ENCODE measurements at regions not wholly inside any gene's neighbourhood (a gene's known extent, or its start where the extent isn't known, plus 50 kb on each side); places are given as distances from the start of the nearest gene placed in this dataset.

DNA sequence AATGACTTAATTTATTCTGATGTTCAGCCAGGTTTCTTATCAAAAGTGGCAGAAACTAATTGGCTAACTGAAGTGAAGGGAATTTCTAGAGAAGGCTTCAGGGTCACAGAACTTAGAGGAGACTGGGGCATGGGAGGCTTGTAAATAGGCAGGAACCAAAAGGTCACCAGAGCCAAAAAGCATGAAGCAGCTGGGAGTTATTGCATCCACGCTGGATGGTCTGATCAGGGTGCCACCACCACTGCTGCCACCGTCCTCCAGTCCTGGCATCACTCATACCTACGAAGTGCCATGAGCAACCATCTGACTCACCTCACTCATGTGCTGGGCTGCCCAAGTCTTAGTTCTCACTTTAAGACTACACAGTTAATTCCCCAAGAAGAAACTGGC, 82.5 kb upstream of the DPH5 start (continued):
- TF ChIP-seq, protein P1, sequence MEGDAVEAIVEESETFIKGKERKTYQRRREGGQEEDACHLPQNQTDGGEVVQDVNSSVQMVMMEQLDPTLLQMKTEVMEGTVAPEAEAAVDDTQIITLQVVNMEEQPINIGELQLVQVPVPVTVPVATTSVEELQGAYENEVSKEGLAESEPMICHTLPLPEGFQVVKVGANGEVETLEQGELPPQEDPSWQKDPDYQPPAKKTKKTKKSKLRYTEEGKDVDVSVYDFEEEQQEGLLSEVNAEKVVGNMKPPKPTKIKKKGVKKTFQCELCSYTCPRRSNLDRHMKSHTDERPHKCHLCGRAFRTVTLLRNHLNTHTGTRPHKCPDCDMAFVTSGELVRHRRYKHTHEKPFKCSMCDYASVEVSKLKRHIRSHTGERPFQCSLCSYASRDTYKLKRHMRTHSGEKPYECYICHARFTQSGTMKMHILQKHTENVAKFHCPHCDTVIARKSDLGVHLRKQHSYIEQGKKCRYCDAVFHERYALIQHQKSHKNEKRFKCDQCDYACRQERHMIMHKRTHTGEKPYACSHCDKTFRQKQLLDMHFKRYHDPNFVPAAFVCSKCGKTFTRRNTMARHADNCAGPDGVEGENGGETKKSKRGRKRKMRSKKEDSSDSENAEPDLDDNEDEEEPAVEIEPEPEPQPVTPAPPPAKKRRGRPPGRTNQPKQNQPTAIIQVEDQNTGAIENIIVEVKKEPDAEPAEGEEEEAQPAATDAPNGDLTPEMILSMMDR (conservative IDR thresholded peaks at IDR 0.05; ENCODE audit: low read depth in 2 of 2), result no peak
- no peak for TF ChIP-seq POLR2AphosphoS5 (IDR thresholded peaks at IDR 0.05; ENCODE audit: low read depth)
- TF ChIP-seq CREB1 (CRISPR knock-in tag; IDR thresholded peaks at IDR 0.05; ENCODE audit: low read depth), result no peak
- TF ChIP-seq, protein P2, sequence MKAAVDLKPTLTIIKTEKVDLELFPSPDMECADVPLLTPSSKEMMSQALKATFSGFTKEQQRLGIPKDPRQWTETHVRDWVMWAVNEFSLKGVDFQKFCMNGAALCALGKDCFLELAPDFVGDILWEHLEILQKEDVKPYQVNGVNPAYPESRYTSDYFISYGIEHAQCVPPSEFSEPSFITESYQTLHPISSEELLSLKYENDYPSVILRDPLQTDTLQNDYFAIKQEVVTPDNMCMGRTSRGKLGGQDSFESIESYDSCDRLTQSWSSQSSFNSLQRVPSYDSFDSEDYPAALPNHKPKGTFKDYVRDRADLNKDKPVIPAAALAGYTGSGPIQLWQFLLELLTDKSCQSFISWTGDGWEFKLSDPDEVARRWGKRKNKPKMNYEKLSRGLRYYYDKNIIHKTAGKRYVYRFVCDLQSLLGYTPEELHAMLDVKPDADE (IDR thresholded peaks at IDR 0.05), result no peak
- TF ChIP-seq, protein P3, sequence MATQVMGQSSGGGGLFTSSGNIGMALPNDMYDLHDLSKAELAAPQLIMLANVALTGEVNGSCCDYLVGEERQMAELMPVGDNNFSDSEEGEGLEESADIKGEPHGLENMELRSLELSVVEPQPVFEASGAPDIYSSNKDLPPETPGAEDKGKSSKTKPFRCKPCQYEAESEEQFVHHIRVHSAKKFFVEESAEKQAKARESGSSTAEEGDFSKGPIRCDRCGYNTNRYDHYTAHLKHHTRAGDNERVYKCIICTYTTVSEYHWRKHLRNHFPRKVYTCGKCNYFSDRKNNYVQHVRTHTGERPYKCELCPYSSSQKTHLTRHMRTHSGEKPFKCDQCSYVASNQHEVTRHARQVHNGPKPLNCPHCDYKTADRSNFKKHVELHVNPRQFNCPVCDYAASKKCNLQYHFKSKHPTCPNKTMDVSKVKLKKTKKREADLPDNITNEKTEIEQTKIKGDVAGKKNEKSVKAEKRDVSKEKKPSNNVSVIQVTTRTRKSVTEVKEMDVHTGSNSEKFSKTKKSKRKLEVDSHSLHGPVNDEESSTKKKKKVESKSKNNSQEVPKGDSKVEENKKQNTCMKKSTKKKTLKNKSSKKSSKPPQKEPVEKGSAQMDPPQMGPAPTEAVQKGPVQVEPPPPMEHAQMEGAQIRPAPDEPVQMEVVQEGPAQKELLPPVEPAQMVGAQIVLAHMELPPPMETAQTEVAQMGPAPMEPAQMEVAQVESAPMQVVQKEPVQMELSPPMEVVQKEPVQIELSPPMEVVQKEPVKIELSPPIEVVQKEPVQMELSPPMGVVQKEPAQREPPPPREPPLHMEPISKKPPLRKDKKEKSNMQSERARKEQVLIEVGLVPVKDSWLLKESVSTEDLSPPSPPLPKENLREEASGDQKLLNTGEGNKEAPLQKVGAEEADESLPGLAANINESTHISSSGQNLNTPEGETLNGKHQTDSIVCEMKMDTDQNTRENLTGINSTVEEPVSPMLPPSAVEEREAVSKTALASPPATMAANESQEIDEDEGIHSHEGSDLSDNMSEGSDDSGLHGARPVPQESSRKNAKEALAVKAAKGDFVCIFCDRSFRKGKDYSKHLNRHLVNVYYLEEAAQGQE (IDR thresholded peaks at IDR 0.05; ENCODE audit: unreplicated experiment), result no peak
- no peak for TF ChIP-seq NANOG (IDR thresholded peaks at IDR 0.05; ENCODE audit: borderline replicate concordance)
- no peak for TF ChIP-seq ZNF114 (CRISPR knock-in tag; IDR thresholded peaks at IDR 0.05)

DNA sequence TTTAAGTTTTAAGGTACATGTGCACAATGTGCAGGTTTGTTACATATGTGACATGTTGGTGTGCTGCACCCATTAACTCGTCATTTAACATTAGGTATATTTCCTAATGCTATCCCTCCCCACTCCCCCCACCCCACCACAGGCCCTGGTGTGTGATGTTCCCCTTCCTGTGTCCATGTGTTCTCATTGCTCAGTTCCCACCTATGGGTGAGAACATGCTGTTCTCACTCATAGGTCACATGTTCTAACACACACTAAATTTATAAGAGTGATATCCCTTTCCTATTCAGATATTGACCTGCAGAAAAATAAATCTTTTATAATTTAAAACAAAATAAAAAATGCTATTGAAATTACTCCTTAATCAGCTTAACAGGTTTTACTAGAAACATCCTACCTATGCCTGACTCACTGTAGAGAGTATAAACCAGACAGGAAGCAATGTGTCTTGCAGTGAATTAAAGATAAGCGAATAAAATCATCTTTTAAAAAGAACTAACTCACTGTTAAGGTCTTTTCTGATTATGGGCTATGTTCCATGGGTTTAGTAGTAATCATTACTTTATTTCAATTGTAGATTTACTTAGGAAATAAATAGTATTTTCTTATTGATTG, 82.0 kb upstream of the DPH5 start:
- Mint-ChIP-seq H3K4me1 (no peaks in the 10 kb centered on the region), H3K27me3 (ENCODE audit: insufficient read depth, low read depth, poor library complexity) (no peaks in the 10 kb centered on the region), H3K36me3 (ENCODE audit: low read depth) (no peaks in the 10 kb centered on the region), H3K9me3 (no peaks in the 10 kb centered on the region), H3K4me3 (no peak overlapping the region), H3K27ac (no peak overlapping the region)
- H3K36me3 ChIP-seq (ENCODE audit: insufficient read depth), result no peaks in the 10 kb centered on the region
- no peaks in the 10 kb centered on the region for H3K79me2 ChIP-seq (replicated peaks; ENCODE audit: insufficient read depth)
- no peaks in the 10 kb centered on the region for H3K27me3 ChIP-seq (ENCODE audit: insufficient read depth)
- no peak for DNase-seq (ENCODE audit: low spot score)
- no peaks in the 10 kb centered on the region for H3F3A ChIP-seq (replicated peaks; ENCODE audit: low read depth)
- no peak overlapping the region for H3K27ac ChIP-seq (ENCODE audit: low read depth)
- no peaks in the 10 kb centered on the region for H3K9me2 ChIP-seq (ENCODE audit: insufficient read depth)
- no peak overlapping the region for H2AFZ ChIP-seq
- no peaks in the 10 kb centered on the region for H3K4me1 ChIP-seq (ENCODE audit: insufficient read depth)
- no peaks in the 10 kb centered on the region for H4K20me1 ChIP-seq (replicated peaks; ENCODE audit: insufficient read depth)
- H3K4me2 ChIP-seq, result no peak overlapping the region
- no peak for ATAC-seq
- no peak overlapping the region for H3K4me3 ChIP-seq
- no peak for TF ChIP-seq CREB1 (CRISPR knock-in tag; IDR thresholded peaks at IDR 0.05; ENCODE audit: low read depth)
- TF ChIP-seq, protein P1 (conservative IDR thresholded peaks at IDR 0.05; ENCODE audit: low read depth in 2 of 2), result no peak
- TF ChIP-seq POLR2AphosphoS5 (IDR thresholded peaks at IDR 0.05; ENCODE audit: low read depth), result no peak
- TF ChIP-seq, protein P4, sequence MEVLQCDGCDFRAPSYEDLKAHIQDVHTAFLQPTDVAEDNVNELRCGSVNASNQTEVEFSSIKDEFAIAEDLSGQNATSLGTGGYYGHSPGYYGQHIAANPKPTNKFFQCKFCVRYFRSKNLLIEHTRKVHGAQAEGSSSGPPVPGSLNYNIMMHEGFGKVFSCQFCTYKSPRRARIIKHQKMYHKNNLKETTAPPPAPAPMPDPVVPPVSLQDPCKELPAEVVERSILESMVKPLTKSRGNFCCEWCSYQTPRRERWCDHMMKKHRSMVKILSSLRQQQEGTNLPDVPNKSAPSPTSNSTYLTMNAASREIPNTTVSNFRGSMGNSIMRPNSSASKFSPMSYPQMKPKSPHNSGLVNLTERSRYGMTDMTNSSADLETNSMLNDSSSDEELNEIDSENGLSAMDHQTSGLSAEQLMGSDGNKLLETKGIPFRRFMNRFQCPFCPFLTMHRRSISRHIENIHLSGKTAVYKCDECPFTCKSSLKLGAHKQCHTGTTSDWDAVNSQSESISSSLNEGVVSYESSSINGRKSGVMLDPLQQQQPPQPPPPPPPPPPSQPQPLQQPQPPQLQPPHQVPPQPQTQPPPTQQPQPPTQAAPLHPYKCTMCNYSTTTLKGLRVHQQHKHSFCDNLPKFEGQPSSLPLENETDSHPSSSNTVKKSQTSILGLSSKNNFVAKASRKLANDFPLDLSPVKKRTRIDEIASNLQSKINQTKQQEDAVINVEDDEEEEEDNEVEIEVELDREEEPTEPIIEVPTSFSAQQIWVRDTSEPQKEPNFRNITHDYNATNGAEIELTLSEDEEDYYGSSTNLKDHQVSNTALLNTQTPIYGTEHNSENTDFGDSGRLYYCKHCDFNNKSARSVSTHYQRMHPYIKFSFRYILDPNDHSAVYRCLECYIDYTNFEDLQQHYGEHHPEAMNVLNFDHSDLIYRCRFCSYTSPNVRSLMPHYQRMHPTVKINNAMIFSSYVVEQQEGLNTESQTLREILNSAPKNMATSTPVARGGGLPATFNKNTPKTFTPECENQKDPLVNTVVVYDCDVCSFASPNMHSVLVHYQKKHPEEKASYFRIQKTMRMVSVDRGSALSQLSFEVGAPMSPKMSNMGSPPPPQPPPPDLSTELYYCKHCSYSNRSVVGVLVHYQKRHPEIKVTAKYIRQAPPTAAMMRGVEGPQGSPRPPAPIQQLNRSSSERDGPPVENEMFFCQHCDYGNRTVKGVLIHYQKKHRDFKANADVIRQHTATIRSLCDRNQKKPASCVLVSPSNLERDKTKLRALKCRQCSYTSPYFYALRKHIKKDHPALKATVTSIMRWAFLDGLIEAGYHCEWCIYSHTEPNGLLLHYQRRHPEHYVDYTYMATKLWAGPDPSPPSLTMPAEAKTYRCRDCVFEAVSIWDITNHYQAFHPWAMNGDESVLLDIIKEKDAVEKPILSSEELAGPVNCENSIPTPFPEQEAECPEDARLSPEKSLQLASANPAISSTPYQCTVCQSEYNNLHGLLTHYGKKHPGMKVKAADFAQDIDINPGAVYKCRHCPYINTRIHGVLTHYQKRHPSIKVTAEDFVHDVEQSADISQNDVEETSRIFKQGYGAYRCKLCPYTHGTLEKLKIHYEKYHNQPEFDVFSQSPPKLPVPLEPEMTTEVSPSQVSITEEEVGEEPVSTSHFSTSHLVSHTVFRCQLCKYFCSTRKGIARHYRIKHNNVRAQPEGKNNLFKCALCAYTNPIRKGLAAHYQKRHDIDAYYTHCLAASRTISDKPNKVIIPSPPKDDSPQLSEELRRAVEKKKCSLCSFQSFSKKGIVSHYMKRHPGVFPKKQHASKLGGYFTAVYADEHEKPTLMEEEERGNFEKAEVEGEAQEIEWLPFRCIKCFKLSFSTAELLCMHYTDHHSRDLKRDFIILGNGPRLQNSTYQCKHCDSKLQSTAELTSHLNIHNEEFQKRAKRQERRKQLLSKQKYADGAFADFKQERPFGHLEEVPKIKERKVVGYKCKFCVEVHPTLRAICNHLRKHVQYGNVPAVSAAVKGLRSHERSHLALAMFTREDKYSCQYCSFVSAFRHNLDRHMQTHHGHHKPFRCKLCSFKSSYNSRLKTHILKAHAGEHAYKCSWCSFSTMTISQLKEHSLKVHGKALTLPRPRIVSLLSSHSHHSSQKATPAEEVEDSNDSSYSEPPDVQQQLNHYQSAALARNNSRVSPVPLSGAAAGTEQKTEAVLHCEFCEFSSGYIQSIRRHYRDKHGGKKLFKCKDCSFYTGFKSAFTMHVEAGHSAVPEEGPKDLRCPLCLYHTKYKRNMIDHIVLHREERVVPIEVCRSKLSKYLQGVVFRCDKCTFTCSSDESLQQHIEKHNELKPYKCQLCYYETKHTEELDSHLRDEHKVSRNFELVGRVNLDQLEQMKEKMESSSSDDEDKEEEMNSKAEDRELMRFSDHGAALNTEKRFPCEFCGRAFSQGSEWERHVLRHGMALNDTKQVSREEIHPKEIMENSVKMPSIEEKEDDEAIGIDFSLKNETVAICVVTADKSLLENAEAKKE (CRISPR knock-in tag; IDR thresholded peaks at IDR 0.05), result no peak
- no peak for TF ChIP-seq ZNF114 (CRISPR knock-in tag; IDR thresholded peaks at IDR 0.05)
- no peak for TF ChIP-seq ZNF331 (CRISPR knock-in tag; IDR thresholded peaks at IDR 0.05; ENCODE audit: low read depth)

Data from GM23338 (cell line).